Endothelial cell of umbilical vein (primary cell): ENCODE measurements at regions not wholly inside any gene's neighbourhood (a gene's known extent, or its start where the extent isn't known, plus 50 kb on each side); places are given as distances from the start of the nearest gene placed in this dataset.

ENCODE experiments used
- BruUV-seq: library from RNA; stranded (reverse); fragments of 400-500 nt; replicated peaks from 2 replicates; lab custom pipeline; 2021; lab: Mats Ljungman, UMichigan
- CTCF ChIA-PET: fragments of 300-600, 350-600 bp; sonication (Branson Sonifier 250); formaldehyde crosslinking; loops from one replicate; lab custom pipeline; 2021; ENCODE audit warnings: antibody characterized with exemption, inconsistent platforms; lab: Charles Lee
- POLR2A ChIA-PET: fragments of 300-600, 350-600 bp; sonication (Branson Sonifier 250); formaldehyde crosslinking; loops from one replicate; lab custom pipeline; 2021; ENCODE audit warnings: antibody characterized with exemption, inconsistent platforms; lab: Charles Lee
- DNase-seq: peaks from one replicate; pipeline ENCODE4 v3.0.0-alpha.2; 2011; ENCODE audit warnings: low read depth, low spot score
- FAIRE-seq: peaks from 2 replicates; lab custom pipeline; 2011; peaks lifted over from hg19 to GRCh38; lab: Jason Lieb, UNC
- H2AFZ ChIP-seq: 2 replicates; pipeline ENCODE4 v1.6.0; 2012; ENCODE audit warnings: low read depth, low read length, control low read depth, inconsistent platforms
- H3K27ac ChIP-seq: 2 replicates; pipeline ENCODE4 v1.5.1; 2011; ENCODE audit warnings: low read depth, mild to moderate bottlenecking, control low read depth, low read length, moderate library complexity; ENCODE audit not compliant: insufficient read depth
- H3K27me3 ChIP-seq, 2 experiments: 2 replicates each; pipeline versions ENCODE4 v1.6.0 to v1.6.1; 2011; ENCODE audit warnings: low read length in 2 of 2, mixed read lengths in 1 of 2; ENCODE audit not compliant: control insufficient read depth in 2 of 2, insufficient read depth in 2 of 2
- H3K36me3 ChIP-seq, 2 experiments: 2 replicates in 1 of 2; 3 replicates in 1 of 2; pipeline ENCODE4 v1.5.1; 2011; ENCODE audit warnings: low read length in 2 of 2, mild to moderate bottlenecking in 1 of 2, moderate library complexity in 1 of 2; ENCODE audit not compliant: control insufficient read depth in 2 of 2, insufficient read depth in 2 of 2; ENCODE audit errors: extremely low read depth in 1 of 2
- H3K4me1 ChIP-seq: 3 replicates; pipeline ENCODE4 v1.5.1; 2011; ENCODE audit warnings: mild to moderate bottlenecking, low read length; ENCODE audit not compliant: control insufficient read depth, insufficient read depth; ENCODE audit errors: extremely low read depth
- H3K4me2 ChIP-seq: 2 replicates; pipeline ENCODE4 v1.6.1; 2011; ENCODE audit warnings: low read length, control low read depth, mixed read lengths; ENCODE audit not compliant: insufficient read depth
- H3K4me3 ChIP-seq, 3 experiments: fragments of 200-600 bp in 1 of 3; sonication (generic), shearing (Covaris generic) in 1 of 3; replicated peaks in 1 of 3; 2 replicates each; pipeline ENCODE4 v1.5.1; 2011 to 2016; ENCODE audit warnings: control low read depth in 3 of 3, low read length in 3 of 3, mild to moderate bottlenecking in 2 of 3, inconsistent platforms in 1 of 3, low read depth in 1 of 3, moderate library complexity in 1 of 3; ENCODE audit not compliant: insufficient read depth in 1 of 3
- H3K79me2 ChIP-seq: 2 replicates; pipeline ENCODE4 v1.6.0; 2012; ENCODE audit warnings: low read length, inconsistent platforms; ENCODE audit not compliant: control insufficient read depth, insufficient read depth
- H3K9ac ChIP-seq: replicated peaks from 2 replicates; pipeline ENCODE3; 2011; ENCODE audit warnings: low read length, control low read depth; ENCODE audit not compliant: insufficient read depth; ENCODE audit errors: extremely low read depth
- H3K9me1 ChIP-seq: replicated peaks from 3 replicates; pipeline ENCODE4 v1.6.0; 2011; ENCODE audit warnings: mild to moderate bottlenecking, low read length; ENCODE audit not compliant: control insufficient read depth, insufficient read depth; ENCODE audit errors: extremely low read depth
- H3K9me3 ChIP-seq: replicated peaks from 2 replicates; pipeline ENCODE4 v1.5.1; 2012; ENCODE audit warnings: low read length, inconsistent platforms; ENCODE audit not compliant: control insufficient read depth, insufficient read depth
- H4K20me1 ChIP-seq: replicated peaks from 2 replicates; pipeline ENCODE3; 2011; ENCODE audit warnings: mild to moderate bottlenecking, low read length; ENCODE audit not compliant: control insufficient read depth, insufficient read depth; ENCODE audit errors: extremely low read depth
- EZH2 ChIP-seq: IDR thresholded peaks from 2 replicates; pipeline ENCODE4 v1.6.1; 2012; ENCODE audit warnings: borderline replicate concordance, low read depth, mild to moderate bottlenecking, moderate library complexity, low read length, inconsistent platforms; ENCODE audit not compliant: severe bottlenecking
- FOS ChIP-seq: IDR thresholded peaks from 2 replicates; pipeline ENCODE4 v1.6.1; 2011; ENCODE audit warnings: mild to moderate bottlenecking, low read length, moderate library complexity, borderline replicate concordance; ENCODE audit not compliant: insufficient read depth
- GATA2 ChIP-seq: IDR thresholded peaks from 2 replicates; pipeline ENCODE4 v1.7.0; 2011; ENCODE audit warnings: low read depth, mild to moderate bottlenecking, moderate library complexity, mixed read lengths, low read length; ENCODE audit not compliant: insufficient read length, insufficient read depth
- JUN ChIP-seq: IDR thresholded peaks from 2 replicates; pipeline ENCODE4 v1.6.1; 2011; ENCODE audit warnings: borderline replicate concordance, low read depth; ENCODE audit not compliant: insufficient read length, insufficient read depth
- MYC ChIP-seq: IDR thresholded peaks from one replicate; pipeline ENCODE4 v1.6.1; 2011; ENCODE audit warnings: mild to moderate bottlenecking, low read depth, low read length
- POLR2A ChIP-seq: IDR thresholded peaks from 2 replicates; pipeline ENCODE4 v1.6.1; 2012; ENCODE audit warnings: low read depth, mild to moderate bottlenecking, control low read depth, low read length
- POLR2AphosphoS5 ChIP-seq: IDR thresholded peaks from 2 replicates; pipeline ENCODE4 v1.6.1; 2012; ENCODE audit warnings: low read depth, mild to moderate bottlenecking, control low read depth, low read length, moderate library complexity; ENCODE audit not compliant: insufficient read depth
- dilution Hi-C: fragments of 300-500 bp; cut with MboI; formaldehyde crosslinking; loops from one replicate; pipeline ENCODE4 v1.15.0; 2019; ENCODE audit warnings: low sequenced_read_pairs; ENCODE audit not compliant: extremely low pct_ligation_motif_present
- intact Hi-C: fragments of 100-400 bp; cut with micrococcal nuclease; formaldehyde crosslinking; loops from one replicate; pipeline ENCODE4 v1.10.0; 2022
- TF ChIP-seq, protein P1 (sequence below), 2 donors: IDR thresholded peaks; 1 replicate in 1 of 2; 2 replicates in 1 of 2; pipeline ENCODE4 v1.5.1; 2011; ENCODE audit warnings: low read length in 2 of 2, mild to moderate bottlenecking in 2 of 2, moderate library complexity in 2 of 2, control low read depth in 1 of 2, inconsistent platforms in 1 of 2, low read depth in 1 of 2; ENCODE audit not compliant: insufficient read depth in 1 of 2; ENCODE audit errors: extremely low read depth in 1 of 2

DNA sequence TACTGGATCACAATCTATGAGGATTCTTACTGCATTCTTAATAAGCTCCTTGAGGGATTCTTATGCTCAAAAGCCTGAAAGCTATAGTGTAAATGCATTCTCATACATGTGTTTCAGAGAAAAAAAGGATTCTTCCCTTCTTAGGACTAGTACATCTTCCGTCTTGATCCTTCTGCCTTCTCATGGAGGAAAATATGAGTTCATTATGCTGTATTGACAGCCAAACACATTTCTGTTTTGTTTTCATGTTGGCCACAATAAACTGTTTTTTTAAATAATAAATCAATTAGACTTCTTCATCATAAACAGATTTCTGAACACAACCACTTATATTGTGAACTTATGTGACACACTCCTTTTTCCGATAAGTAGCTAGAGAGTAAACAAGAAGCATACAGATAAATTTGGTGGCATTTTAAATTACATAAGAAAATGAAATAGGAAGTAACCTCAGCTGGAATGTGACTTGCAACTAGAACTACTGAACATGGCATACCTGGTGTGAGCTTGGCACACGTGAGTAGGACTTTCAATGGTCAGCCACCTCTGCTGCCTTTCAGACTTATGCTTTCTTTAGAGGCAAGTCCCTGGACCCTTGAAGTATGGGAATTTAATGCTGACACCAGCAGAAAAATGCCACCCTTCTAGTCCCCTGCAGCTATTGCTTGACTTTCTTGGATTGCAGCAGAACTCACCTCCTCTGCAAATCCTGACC is 350.4 kb downstream of the BCKDHB start:
- H3K9ac ChIP-seq: no peak overlapping the region
- intact Hi-C loops (loop anchor here (1.0 to 10.0 kb wide), 5 partner anchors 498 to 1408 kb away; partner anchors contain the start of genes ELOVL4 and TENT5A), dilution Hi-C loops (no loop called here)
- BruUV-seq: no TSS peak
- ChIA-PET CTCF (interaction anchor here (0.6 to 4.8 kb wide), 12 partner anchors 10 to 351 kb away, joined by 3 to 30 read pairs (median 5); partner anchors contain the start of gene BCKDHB), POLR2A (no interaction called here)
- H4K20me1 ChIP-seq: no peaks in the 10 kb centered on the region
- DNase-seq (no peak), FAIRE-seq (no peak)
- no peaks in the 10 kb centered on the region for H3K9me1 ChIP-seq
- no peak overlapping the region for H2AFZ ChIP-seq
- no peaks in the 10 kb centered on the region for H3K36me3 ChIP-seq
- TF ChIP-seq MYC: no peak
- TF ChIP-seq JUN: no peak
- no peaks in the 10 kb centered on the region for H3K79me2 ChIP-seq
- peaks cover 58% of the 10 kb centered on the region for H3K4me1 ChIP-seq
- no peak overlapping the region for H3K4me2 ChIP-seq
- no peak overlapping the region for H3K27ac ChIP-seq
- H3K27me3 ChIP-seq: no peaks in the 10 kb centered on the region
- no peaks in the 10 kb centered on the region for H3K9me3 ChIP-seq
- no peak overlapping the region for H3K4me3 ChIP-seq

DNA sequence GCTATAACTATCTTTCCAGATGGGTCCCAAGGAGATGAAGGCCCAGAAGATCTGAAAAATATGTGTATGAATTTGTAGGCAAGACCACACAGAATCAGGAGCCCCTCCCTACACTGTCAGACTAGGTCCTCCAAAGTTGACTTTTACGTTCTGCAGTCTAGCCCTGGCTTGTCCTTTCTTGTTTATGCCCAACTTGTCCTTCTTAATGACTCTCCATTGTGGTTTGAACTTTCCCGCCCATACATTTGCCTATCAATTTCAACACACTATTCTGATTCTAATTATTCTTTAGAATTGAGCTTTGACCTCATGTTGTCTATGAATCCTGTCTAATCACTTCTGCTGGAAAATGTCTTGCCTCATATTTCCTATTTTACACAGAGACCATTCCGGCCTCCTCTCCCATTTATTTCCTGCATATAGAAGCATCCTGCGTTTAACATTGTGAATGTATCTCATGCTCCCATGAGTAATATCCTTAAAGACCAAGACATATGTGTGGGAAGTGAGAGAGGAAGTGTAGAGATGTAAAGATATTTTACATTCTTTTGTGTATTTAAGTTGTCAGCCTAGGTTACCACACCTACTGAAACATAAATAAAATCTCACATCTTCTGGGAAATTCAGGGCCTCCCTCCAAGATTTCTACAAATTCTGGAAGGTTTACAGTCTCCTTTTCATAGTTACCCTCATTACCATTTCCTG is 348.3 kb downstream of the BCKDHB start:
- Histone ChIP-seq H2AFZ (peak overlapping the region; percentile 38), H3K27ac (peak overlapping the region; percentile 97), H3K79me2 (no peaks in the 10 kb centered on the region), H3K9me3 (no peaks in the 10 kb centered on the region), H3K9ac (peak overlapping the region; percentile 54), H3K9me1 (no peaks in the 10 kb centered on the region), H3K36me3 (no peaks in the 10 kb centered on the region), H4K20me1 (no peaks in the 10 kb centered on the region), H3K4me3 (peak overlapping the region in 1 of 3 experiments; percentile 8), H3K4me2 (peak overlapping the region; percentile 84), H3K27me3 (no peaks in the 10 kb centered on the region), H3K4me1 (peaks cover 58% of the 10 kb centered on the region)
- dilution Hi-C loops (no loop called here), intact Hi-C loops (loop anchor here (1.0 to 10.0 kb wide), 9 partner anchors 68 to 1410 kb away; partner anchors contain the start of genes ELOVL4 and TENT5A)
- ChIA-PET CTCF (interaction anchor here (1.0 to 4.8 kb wide), 6 partner anchors 8 to 241 kb away, joined by 3 to 30 read pairs (median 3); no protein-coding TSS in a partner anchor), POLR2A (no interaction called here)
- TF ChIP-seq, protein P1, sequence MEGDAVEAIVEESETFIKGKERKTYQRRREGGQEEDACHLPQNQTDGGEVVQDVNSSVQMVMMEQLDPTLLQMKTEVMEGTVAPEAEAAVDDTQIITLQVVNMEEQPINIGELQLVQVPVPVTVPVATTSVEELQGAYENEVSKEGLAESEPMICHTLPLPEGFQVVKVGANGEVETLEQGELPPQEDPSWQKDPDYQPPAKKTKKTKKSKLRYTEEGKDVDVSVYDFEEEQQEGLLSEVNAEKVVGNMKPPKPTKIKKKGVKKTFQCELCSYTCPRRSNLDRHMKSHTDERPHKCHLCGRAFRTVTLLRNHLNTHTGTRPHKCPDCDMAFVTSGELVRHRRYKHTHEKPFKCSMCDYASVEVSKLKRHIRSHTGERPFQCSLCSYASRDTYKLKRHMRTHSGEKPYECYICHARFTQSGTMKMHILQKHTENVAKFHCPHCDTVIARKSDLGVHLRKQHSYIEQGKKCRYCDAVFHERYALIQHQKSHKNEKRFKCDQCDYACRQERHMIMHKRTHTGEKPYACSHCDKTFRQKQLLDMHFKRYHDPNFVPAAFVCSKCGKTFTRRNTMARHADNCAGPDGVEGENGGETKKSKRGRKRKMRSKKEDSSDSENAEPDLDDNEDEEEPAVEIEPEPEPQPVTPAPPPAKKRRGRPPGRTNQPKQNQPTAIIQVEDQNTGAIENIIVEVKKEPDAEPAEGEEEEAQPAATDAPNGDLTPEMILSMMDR (IDR thresholded peaks at IDR 0.05; ENCODE audit: extremely low read depth in 1 of 2, insufficient read depth in 1 of 2, low read depth in 1 of 2, low read length in 2 of 2): no peak
- peak; percentile 81 for TF ChIP-seq FOS
- TF ChIP-seq GATA2: peak; percentile 95
- peak; percentile 65 for TF ChIP-seq POLR2AphosphoS5
- peak; percentile 50 for TF ChIP-seq POLR2A
- TF ChIP-seq EZH2: no peak
- peak; percentile 84 for TF ChIP-seq JUN
- FAIRE-seq: peak; percentile 56
- DNase-seq: peak; percentile 88
- BruUV-seq: TSS peak; percentile 71
